Keratinocyte (primary cell): ENCODE measurements at regions not wholly inside any gene's neighbourhood (a gene's known extent, or its start where the extent isn't known, plus 50 kb on each side); places are given as distances from the start of the nearest gene placed in this dataset.

ENCODE experiments used
- DNase-seq: peaks from one replicate; pipeline ENCODE4 v3.0.0-alpha.2; 2011; ENCODE audit warnings: low read depth, missing footprints, low spot score
- FAIRE-seq: peaks from 2 replicates; lab custom pipeline; 2011; peaks lifted over from hg19 to GRCh38; lab: Jason Lieb, UNC
- H2AFZ ChIP-seq: 2 replicates; pipeline ENCODE4 v1.6.0; 2012; ENCODE audit warnings: low read length, control low read depth, inconsistent platforms; ENCODE audit not compliant: control insufficient read depth
- H3K27ac ChIP-seq: 2 replicates; pipeline ENCODE4 v1.5.1; 2011; ENCODE audit warnings: low read length; ENCODE audit not compliant: control insufficient read depth, insufficient read depth
- H3K27me3 ChIP-seq: 3 replicates; pipeline ENCODE4 v1.6.0; 2011; ENCODE audit warnings: low read length; ENCODE audit not compliant: control insufficient read depth, insufficient read depth; ENCODE audit errors: extremely low read depth
- H3K36me3 ChIP-seq, 2 experiments: 2 replicates in 1 of 2; 3 replicates in 1 of 2; pipeline ENCODE4 v1.5.1; 2011; ENCODE audit warnings: low read length in 2 of 2, mild to moderate bottlenecking in 1 of 2; ENCODE audit not compliant: control insufficient read depth in 2 of 2, insufficient read depth in 2 of 2; ENCODE audit errors: extremely low read depth in 1 of 2
- H3K4me1 ChIP-seq: 3 replicates; pipeline ENCODE4 v1.5.1; 2011; ENCODE audit warnings: low read length; ENCODE audit not compliant: control insufficient read depth, insufficient read depth; ENCODE audit errors: extremely low read depth
- H3K4me2 ChIP-seq: 3 replicates; pipeline ENCODE4 v1.6.0; 2011; ENCODE audit warnings: low read depth, low read length; ENCODE audit not compliant: control insufficient read depth, insufficient read depth; ENCODE audit errors: extremely low read depth
- H3K4me3 ChIP-seq, 3 experiments: fragments of 200-600 bp in 1 of 3; sonication (generic) in 1 of 3; 2 replicates in 2 of 3; 3 replicates in 1 of 3; pipeline ENCODE4 v1.5.1; 2011 to 2016; ENCODE audit warnings: low read length in 3 of 3, mild to moderate bottlenecking in 3 of 3, control low read depth in 2 of 3, inconsistent platforms in 1 of 3, low read depth in 1 of 3, mixed read lengths in 1 of 3, mixed run types in 1 of 3, moderate library complexity in 1 of 3; ENCODE audit not compliant: control insufficient read depth in 2 of 3, insufficient read depth in 2 of 3; ENCODE audit errors: extremely low read depth in 1 of 3
- H3K79me2 ChIP-seq: 2 replicates; pipeline ENCODE4 v1.6.0; 2012; ENCODE audit warnings: low read length; ENCODE audit not compliant: control insufficient read depth, insufficient read depth
- H3K9ac ChIP-seq: 3 replicates; pipeline ENCODE4 v1.6.0; 2011; ENCODE audit warnings: low read length; ENCODE audit not compliant: control insufficient read depth, insufficient read depth; ENCODE audit errors: extremely low read depth
- H3K9me1 ChIP-seq: 3 replicates; pipeline ENCODE4 v1.6.0; 2011; ENCODE audit warnings: low read length; ENCODE audit not compliant: control insufficient read depth, insufficient read depth; ENCODE audit errors: extremely low read depth
- H3K9me3 ChIP-seq: 2 replicates; pipeline ENCODE4 v1.5.1; 2012; ENCODE audit warnings: low read depth, low read length; ENCODE audit not compliant: control insufficient read depth
- H4K20me1 ChIP-seq: 3 replicates; pipeline ENCODE4 v1.6.0; 2011; ENCODE audit warnings: low read length; ENCODE audit not compliant: control insufficient read depth, insufficient read depth; ENCODE audit errors: extremely low read depth
- EZH2 ChIP-seq: IDR thresholded peaks from one replicate; pipeline ENCODE4 v1.6.1; 2012; ENCODE audit warnings: inconsistent platforms, mild to moderate bottlenecking, low read length, moderate library complexity
- dilution Hi-C: fragments of 300-500 bp; cut with MboI; formaldehyde crosslinking; loops from one replicate; pipeline ENCODE4 v1.7.0; 2020; ENCODE audit warnings: low sequenced_read_pairs; ENCODE audit not compliant: extremely low pct_ligation_motif_present
- TF ChIP-seq, protein P1 (sequence below), 3 experiments: IDR thresholded peaks in 1 of 3; conservative IDR thresholded peaks in 1 of 3; optimal IDR thresholded peaks in 1 of 3; 2 replicates in 2 of 3; 3 replicates in 1 of 3; pipeline versions ENCODE3 to v1.5.1; 2011; ENCODE audit warnings: low read length in 3 of 3, mild to moderate bottlenecking in 3 of 3, moderate library complexity in 2 of 3, control low read depth in 1 of 3, inconsistent platforms in 1 of 3; ENCODE audit not compliant: insufficient read depth in 2 of 3; ENCODE audit errors: extremely low read depth in 1 of 3

DNA sequence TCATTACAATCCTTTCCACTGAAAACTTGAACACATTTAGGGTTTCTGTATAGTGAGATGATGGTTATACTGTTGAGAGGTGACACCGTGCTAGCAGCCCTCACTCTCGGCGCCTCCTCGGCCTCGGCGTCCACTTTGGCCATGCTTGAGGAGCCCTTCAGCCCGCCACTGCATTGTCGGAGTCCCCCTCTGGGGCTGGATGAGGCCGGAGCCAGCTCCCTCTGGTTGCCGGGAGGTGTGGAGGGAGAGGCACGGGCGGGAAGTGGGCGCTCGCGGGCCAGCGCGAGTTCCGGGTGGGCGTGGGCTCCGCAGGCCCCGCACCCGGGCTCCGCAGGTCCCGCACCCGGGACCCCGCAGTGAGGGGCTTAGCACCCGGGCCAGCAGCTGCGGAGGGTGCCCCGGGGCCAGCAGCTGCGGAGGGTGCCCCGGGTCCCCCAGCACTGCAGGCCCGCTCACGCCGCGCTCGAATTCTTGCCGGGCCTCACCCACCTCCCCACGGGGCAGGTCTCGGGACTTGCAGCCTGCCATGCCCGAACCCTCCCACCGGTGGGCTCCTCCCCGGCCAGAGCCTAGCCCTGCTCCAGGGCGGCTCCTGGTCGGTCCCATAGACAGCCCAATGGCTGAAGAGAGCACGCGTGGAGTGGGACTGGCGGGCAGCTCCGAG, 145.9 kb upstream of the ZNF608 start:
- H3K27ac ChIP-seq = no peak overlapping the region
- H2AFZ ChIP-seq = no peak overlapping the region
- no peak overlapping the region for H3K4me2 ChIP-seq
- DNase-seq (no peak), FAIRE-seq (no peak)
- dilution Hi-C loops = no loop called here
- H3K79me2 ChIP-seq = no peaks in the 10 kb centered on the region
- H3K4me1 ChIP-seq = no peaks in the 10 kb centered on the region
- H3K9me1 ChIP-seq = no peaks in the 10 kb centered on the region
- H3K27me3 ChIP-seq = no peaks in the 10 kb centered on the region
- H3K36me3 ChIP-seq = no peaks in the 10 kb centered on the region
- H3K9me3 ChIP-seq = no peaks in the 10 kb centered on the region
- H4K20me1 ChIP-seq = no peaks in the 10 kb centered on the region
- H3K4me3 ChIP-seq = no peak overlapping the region
- TF ChIP-seq EZH2 = no peak
- TF ChIP-seq, protein P1, sequence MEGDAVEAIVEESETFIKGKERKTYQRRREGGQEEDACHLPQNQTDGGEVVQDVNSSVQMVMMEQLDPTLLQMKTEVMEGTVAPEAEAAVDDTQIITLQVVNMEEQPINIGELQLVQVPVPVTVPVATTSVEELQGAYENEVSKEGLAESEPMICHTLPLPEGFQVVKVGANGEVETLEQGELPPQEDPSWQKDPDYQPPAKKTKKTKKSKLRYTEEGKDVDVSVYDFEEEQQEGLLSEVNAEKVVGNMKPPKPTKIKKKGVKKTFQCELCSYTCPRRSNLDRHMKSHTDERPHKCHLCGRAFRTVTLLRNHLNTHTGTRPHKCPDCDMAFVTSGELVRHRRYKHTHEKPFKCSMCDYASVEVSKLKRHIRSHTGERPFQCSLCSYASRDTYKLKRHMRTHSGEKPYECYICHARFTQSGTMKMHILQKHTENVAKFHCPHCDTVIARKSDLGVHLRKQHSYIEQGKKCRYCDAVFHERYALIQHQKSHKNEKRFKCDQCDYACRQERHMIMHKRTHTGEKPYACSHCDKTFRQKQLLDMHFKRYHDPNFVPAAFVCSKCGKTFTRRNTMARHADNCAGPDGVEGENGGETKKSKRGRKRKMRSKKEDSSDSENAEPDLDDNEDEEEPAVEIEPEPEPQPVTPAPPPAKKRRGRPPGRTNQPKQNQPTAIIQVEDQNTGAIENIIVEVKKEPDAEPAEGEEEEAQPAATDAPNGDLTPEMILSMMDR (optimal IDR thresholded peaks at IDR 0.05 in 1 of 3, IDR thresholded peaks at IDR 0.05 in 1 of 3, conservative IDR thresholded peaks at IDR 0.05 in 1 of 3; ENCODE audit: extremely low read depth in 1 of 3, insufficient read depth in 2 of 3, low read length in 3 of 3) = no peak
- no peak overlapping the region for H3K9ac ChIP-seq

DNA sequence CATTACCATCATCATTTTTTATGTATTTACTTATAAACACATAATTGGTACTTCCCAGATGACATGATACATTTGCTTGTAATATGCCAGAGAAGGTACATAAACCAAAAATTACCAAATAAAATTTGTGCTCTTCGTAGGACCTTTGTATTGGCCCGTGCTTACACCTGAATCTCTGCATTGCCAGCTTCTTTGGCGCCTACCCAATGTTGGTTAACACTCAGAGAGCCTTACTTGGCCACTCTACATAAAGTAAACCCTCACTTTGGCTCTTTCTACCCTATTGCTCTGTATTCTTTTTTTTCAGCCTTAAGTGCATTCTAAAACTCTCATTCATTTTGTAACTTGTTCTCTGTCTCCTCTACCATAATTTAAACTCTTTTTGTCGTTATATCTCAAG, 148.1 kb upstream of the ZNF608 start:
- H3K4me1 ChIP-seq = no peaks in the 10 kb centered on the region
- no peak overlapping the region for H3K27ac ChIP-seq
- FAIRE-seq (no peak), DNase-seq (no peak)
- H3K27me3 ChIP-seq = no peaks in the 10 kb centered on the region
- H3K9me3 ChIP-seq = no peaks in the 10 kb centered on the region
- H3K4me3 ChIP-seq = no peak overlapping the region
- no peak overlapping the region for H2AFZ ChIP-seq
- H3K4me2 ChIP-seq = no peak overlapping the region
- no peaks in the 10 kb centered on the region for H3K79me2 ChIP-seq
- no peaks in the 10 kb centered on the region for H3K9me1 ChIP-seq
- no peaks in the 10 kb centered on the region for H4K20me1 ChIP-seq
- H3K36me3 ChIP-seq = no peaks in the 10 kb centered on the region
- dilution Hi-C loops = no loop called here
- H3K9ac ChIP-seq = no peak overlapping the region
- no peak for TF ChIP-seq EZH2
- TF ChIP-seq, protein P1 (optimal IDR thresholded peaks at IDR 0.05 in 1 of 3, IDR thresholded peaks at IDR 0.05 in 1 of 3, conservative IDR thresholded peaks at IDR 0.05 in 1 of 3; ENCODE audit: extremely low read depth in 1 of 3, insufficient read depth in 2 of 3, low read length in 3 of 3) = no peak
